Lung (tissue), 11 donors: ENCODE measurements at regions not wholly inside any gene's neighbourhood (a gene's known extent, or its start where the extent isn't known, plus 50 kb on each side); places are given as distances from the start of the nearest gene placed in this dataset.

Source experiments
- ATAC-seq: fragments of 200-7000 bp; cut with Tn5 transposase; one replicate; pipeline ENCODE4 v1.9.1; 2020; ENCODE audit warnings: moderate number of reproducible peaks; ENCODE audit not compliant: insufficient read depth, low FRiP score
- DNase-seq, 3 donors: peaks; one replicate each; pipeline ENCODE4 v3.0.0-alpha.2; 2013 to 2017
- H3K27ac ChIP-seq, 2 donors: one replicate each; pipeline ENCODE4 v1.5.1; 2013; ENCODE audit warnings: mild to moderate bottlenecking in 2 of 2, moderate library complexity in 2 of 2, control low read depth in 1 of 2, inconsistent platforms in 1 of 2, low read depth in 1 of 2, low read length in 1 of 2
- H3K27me3 ChIP-seq, 3 donors: one replicate each; pipeline ENCODE4 v1.5.1; 2013; ENCODE audit warnings: low read length in 2 of 3; ENCODE audit not compliant: control insufficient read depth in 3 of 3, insufficient read depth in 3 of 3
- H3K36me3 ChIP-seq, 4 donors: one replicate each; pipeline ENCODE4 v1.5.1; 2013; ENCODE audit warnings: low read length in 4 of 4, mild to moderate bottlenecking in 1 of 4, moderate library complexity in 1 of 4; ENCODE audit not compliant: control insufficient read depth in 4 of 4, insufficient read depth in 4 of 4
- H3K4me1 ChIP-seq, 5 donors: one replicate each; pipeline ENCODE4 v1.5.1; 2013; ENCODE audit warnings: low read length in 5 of 5, mild to moderate bottlenecking in 2 of 5, moderate library complexity in 1 of 5; ENCODE audit not compliant: control insufficient read depth in 5 of 5, insufficient read depth in 5 of 5
- H3K4me3 ChIP-seq: one replicate; pipeline ENCODE4 v1.5.1; 2013; ENCODE audit warnings: mild to moderate bottlenecking, control low read depth, moderate library complexity
- H3K9ac ChIP-seq, 2 donors: one replicate each; pipeline ENCODE4 v1.5.1; 2013; ENCODE audit warnings: low read length in 2 of 2, control low read depth in 1 of 2; ENCODE audit not compliant: insufficient read depth in 1 of 2
- H3K9me3 ChIP-seq, 4 donors: one replicate each; pipeline ENCODE4 v1.5.1; 2013; ENCODE audit warnings: low read length in 3 of 4, mild to moderate bottlenecking in 1 of 4, moderate library complexity in 1 of 4; ENCODE audit not compliant: control insufficient read depth in 4 of 4, insufficient read depth in 3 of 4
- WGBS, 2 donors: extraction: QIAGEN DNeasy Blood & Tissue Kit; methylation state at CpG; one replicate each; pipeline ENCODE4 v1.1.7; 2013; 5-methylcytosine and 5-hydroxymethylcytosine counted together
- TF ChIP-seq, protein P1 (sequence below): IDR thresholded peaks from 2 replicates; pipeline ENCODE4 v1.5.1; 2012; ENCODE audit warnings: mild to moderate bottlenecking; ENCODE audit errors: control extremely low read depth, extremely low read depth
- donor health status: control.
- donor health status: control.
- donor health status: Bipolar disorder and iron deficiency.
- donor health status: healthy.
- donor health status: DM: yes; HTN: yes; CAD: no.

GRCh38 chr5:162436055-162436454, 368.5 kb downstream of the GABRG2 start:
- Histone ChIP-seq H3K36me3 (no peaks in the 10 kb centered on the region), H3K9me3 (no peaks in the 10 kb centered on the region), H3K27me3 (no peaks in the 10 kb centered on the region), H3K4me3 (no peak overlapping the region), H3K27ac (no peak overlapping the region), H3K9ac (no peak overlapping the region), H3K4me1 (no peaks in the 10 kb centered on the region)
- DNase-seq: no peak
- ATAC-seq: no peak
- TF ChIP-seq, protein P1, sequence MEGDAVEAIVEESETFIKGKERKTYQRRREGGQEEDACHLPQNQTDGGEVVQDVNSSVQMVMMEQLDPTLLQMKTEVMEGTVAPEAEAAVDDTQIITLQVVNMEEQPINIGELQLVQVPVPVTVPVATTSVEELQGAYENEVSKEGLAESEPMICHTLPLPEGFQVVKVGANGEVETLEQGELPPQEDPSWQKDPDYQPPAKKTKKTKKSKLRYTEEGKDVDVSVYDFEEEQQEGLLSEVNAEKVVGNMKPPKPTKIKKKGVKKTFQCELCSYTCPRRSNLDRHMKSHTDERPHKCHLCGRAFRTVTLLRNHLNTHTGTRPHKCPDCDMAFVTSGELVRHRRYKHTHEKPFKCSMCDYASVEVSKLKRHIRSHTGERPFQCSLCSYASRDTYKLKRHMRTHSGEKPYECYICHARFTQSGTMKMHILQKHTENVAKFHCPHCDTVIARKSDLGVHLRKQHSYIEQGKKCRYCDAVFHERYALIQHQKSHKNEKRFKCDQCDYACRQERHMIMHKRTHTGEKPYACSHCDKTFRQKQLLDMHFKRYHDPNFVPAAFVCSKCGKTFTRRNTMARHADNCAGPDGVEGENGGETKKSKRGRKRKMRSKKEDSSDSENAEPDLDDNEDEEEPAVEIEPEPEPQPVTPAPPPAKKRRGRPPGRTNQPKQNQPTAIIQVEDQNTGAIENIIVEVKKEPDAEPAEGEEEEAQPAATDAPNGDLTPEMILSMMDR: no peak
- 84 to 93% methylated on average over 2 of the region's 2 CpGs for WGBS, 2 donors

DNA sequence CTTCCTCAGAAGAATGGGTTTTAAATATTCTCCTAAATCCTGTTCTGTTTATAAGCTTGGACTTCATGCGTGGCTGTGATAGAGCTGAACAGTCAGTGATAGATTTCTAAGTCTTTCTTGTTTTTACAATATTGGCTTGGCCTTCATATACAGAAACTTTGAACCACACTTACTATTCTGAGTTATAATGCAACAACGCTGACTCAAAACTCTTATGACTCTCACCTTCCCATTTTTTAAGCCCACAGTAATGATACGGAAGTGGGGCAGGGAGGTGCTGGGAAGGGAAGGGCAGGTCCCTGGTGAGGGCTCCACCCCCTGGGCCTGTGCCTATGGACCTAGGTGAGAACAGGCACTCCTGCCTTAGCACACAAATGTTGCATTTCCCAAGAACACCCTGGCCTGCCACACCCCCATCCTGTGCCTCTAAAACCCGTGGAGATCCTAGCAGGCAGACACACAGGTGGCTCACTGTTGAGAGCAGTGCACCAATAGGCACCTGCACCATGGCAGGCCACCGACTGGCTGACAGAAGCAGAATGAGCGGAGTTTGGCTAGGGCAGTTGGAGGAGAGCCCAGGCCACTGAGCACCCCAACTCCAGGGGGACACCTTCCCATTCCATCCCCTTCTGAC, 376.7 kb downstream of the GABRG2 start:
- WGBS, 2 donors: 78 to 81% methylated on average over 6 of the region's 6 CpGs
- Histone ChIP-seq H3K4me3 (no peak overlapping the region), H3K36me3 (no peaks in the 10 kb centered on the region), H3K9ac (no peak overlapping the region), H3K4me1 (no peaks in the 10 kb centered on the region), H3K27me3 (no peaks in the 10 kb centered on the region), H3K27ac (no peak overlapping the region), H3K9me3 (no peaks in the 10 kb centered on the region)
- ATAC-seq: no peak
- TF ChIP-seq, protein P1: no peak
- DNase-seq: no peak

DNA sequence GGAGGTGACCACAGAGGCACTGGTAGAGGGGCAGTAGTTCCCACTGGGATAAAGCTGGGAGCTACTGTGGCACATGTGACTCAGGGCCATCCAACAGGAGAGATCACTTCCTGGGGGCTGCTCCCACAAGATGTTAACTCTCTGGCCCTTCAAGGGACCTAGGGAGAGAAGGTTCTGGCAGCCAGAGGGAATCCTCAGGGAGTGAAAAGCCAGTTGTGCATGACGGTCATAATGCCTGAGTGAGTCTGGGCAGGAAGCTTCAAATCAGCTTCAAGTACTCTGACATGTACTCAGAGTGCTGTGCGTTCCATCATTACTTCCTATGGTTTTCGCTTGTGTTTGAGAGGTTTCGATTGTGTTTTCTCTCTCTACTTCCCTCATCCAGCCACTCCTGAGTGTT, 388.5 kb downstream of the GABRG2 start:
- Histone ChIP-seq H3K27me3 (no peaks in the 10 kb centered on the region), H3K4me1 (no peaks in the 10 kb centered on the region), H3K9me3 (peaks cover 0 to 6% (median 3%) of the 10 kb centered on the region in 4 donors), H3K27ac (no peak overlapping the region), H3K36me3 (no peaks in the 10 kb centered on the region), H3K9ac (no peak overlapping the region), H3K4me3 (no peak overlapping the region)
- no peak for ATAC-seq
- 64 to 79% methylated on average over 4 of the region's 4 CpGs for WGBS, 2 donors
- DNase-seq: no peak
- TF ChIP-seq, protein P1: no peak

DNA sequence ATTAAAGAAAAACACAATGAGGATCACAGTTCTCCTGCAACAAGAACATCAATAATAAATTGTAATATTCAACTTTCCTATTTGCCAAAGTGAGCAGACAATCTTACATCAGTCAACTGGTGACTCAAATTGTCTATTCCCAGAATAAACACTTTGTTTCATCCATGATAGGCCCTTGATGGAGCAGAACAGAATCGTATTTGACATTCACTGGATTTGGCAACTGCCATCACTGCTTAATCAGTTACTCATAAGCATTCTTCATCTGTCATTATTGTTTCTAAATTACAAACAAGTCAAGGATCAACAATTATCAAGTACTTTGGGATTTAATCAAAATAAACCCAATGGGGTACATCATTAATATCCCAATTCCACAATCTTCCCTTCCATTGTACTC, 398.4 kb downstream of the GABRG2 start:
- no peaks in the 10 kb centered on the region for H3K9me3 ChIP-seq
- ATAC-seq (no peak), DNase-seq (no peak)
- TF ChIP-seq, protein P1: no peak
- no peaks in the 10 kb centered on the region for H3K27me3 ChIP-seq
- H3K4me1 ChIP-seq: no peaks in the 10 kb centered on the region
- H3K9ac ChIP-seq: no peak overlapping the region
- H3K4me3 ChIP-seq: no peak overlapping the region
- 61 to 74% methylated on average over 1 of the region's 1 CpG for WGBS, 2 donors
- H3K36me3 ChIP-seq: no peaks in the 10 kb centered on the region
- no peak overlapping the region for H3K27ac ChIP-seq
